ENCODE measurements at regions not wholly inside any gene's neighbourhood (a gene's known extent, or its start where the extent isn't known, plus 50 kb on each side); places are given as distances from the start of the nearest gene placed in this dataset.
A peak's percentile ranks its signal among the peaks of the same experiment; 100 is the strongest.

DNA sequence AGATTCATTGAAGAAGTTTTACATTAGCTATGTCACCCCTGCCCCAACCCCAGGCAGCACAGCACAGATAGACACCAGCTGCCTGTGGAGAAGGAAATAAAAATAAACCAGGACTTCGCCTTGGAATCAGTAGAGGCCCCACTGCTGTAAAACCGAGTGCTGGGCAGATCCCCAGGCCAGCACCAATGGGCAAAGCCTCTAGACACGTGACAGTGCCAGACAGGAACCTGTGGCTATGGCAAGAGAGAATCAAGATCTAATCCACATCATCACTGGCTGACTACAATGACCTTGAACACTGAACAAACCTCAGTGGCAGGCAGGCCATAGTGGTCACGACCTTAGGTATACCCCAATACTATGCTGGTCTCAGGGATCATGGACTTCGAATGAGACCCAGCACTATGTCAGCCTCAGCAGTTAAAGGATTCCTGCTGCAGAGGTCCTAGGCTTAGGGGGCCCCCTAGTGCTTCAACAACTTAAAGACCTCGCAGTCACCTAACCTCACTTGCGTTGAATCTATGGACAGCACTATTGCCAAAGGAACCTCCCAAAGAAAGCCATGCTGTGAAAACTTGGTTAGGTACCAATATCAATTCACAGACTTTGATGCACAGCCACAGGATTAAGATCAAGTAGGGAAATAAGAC lies 2118.6 kb upstream of the C9orf72 start:
- TF ChIP-seq, protein P1, sequence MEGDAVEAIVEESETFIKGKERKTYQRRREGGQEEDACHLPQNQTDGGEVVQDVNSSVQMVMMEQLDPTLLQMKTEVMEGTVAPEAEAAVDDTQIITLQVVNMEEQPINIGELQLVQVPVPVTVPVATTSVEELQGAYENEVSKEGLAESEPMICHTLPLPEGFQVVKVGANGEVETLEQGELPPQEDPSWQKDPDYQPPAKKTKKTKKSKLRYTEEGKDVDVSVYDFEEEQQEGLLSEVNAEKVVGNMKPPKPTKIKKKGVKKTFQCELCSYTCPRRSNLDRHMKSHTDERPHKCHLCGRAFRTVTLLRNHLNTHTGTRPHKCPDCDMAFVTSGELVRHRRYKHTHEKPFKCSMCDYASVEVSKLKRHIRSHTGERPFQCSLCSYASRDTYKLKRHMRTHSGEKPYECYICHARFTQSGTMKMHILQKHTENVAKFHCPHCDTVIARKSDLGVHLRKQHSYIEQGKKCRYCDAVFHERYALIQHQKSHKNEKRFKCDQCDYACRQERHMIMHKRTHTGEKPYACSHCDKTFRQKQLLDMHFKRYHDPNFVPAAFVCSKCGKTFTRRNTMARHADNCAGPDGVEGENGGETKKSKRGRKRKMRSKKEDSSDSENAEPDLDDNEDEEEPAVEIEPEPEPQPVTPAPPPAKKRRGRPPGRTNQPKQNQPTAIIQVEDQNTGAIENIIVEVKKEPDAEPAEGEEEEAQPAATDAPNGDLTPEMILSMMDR (conservative IDR thresholded peaks at IDR 0.05; ENCODE audit: low read length), result peak; percentile 61
- TF ChIP-seq EZH2phosphoT487 (IDR thresholded peaks at IDR 0.05; ENCODE audit: borderline replicate concordance), result no peak

All from Loucy (cell line).